Fibroblast of the conjunctiva (primary cell): ENCODE measurements at regions not wholly inside any gene's neighbourhood (a gene's known extent, or its start where the extent isn't known, plus 50 kb on each side); places are given as distances from the start of the nearest gene placed in this dataset.

Experiments
- DNase-seq: peaks from one replicate; pipeline ENCODE4 v3.0.0-alpha.2; 2010; ENCODE audit warnings: low read depth

DNA sequence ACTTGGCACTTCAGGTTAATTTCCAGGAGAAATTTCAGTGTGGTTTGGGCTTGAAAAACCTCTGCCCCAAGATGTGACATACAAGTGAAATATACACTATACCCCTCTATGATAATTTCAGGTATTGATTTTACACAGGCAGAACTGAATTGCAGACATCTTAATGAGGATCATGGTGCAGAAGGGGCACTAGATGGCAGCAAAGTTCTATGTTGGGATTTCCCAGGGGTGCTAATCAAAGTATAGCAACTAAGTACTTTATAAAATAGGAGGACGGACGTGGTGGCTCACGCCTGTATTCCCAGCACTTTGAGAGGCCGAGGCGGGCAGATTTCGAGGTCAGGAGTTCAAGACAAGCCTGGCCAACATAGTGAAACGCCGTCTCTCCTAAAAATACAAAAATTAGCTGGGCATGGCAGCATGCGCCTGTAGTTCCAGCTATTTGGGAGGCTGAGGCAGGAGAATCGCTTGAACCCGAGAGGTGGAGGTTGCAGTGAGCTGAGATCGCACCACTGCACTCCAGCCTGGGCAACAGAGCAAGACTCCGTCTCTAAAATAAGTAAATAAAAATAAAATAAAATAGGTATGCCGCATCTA is 555.7 kb downstream of the ETS1 start:
- DNase-seq, result peak; percentile 64

DNA sequence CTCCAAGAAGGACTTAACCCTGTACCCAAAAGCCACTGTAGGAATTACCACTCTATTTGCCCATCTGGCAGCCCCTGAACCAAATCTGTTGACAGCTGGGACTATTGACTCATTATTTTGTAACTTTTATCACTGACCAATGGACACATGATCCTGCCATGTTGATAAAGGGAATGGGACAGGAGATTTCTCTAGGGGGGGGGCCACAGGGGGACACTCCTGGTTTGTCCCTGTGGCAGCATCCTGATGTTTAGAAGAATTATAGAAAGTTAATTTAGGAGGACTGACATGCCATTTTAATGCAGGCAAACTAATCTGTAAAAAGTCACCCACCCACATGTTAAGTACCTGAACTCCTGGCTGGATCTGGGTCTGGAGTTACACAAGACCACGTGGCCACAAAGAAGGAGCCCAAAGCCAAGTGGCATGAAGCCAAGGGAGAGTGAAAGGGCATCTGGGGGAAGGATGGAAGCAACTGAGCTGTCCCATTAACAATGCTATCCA is 558.1 kb downstream of the ETS1 start:
- no peak for DNase-seq

GRCh38 chr11:128026596-128026995 is 560.8 kb downstream of the ETS1 start:
- peak; percentile 58 for DNase-seq

DNA sequence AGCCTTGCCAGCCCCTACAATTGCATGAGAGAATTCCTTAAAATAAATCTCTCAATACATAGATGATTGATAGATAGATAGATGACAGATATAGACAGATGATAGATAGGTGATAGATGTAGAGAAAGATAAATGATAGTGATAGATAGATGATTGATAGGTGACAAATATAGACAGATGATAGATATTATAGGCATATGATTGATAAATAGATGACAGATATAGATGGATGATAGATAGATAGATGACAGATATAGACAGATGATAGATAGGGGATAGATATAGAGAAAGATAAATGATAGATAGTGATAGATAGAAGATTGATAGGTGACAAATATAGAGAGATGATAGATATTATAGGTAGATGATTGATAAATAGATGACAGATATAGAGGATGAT is 564.6 kb downstream of the ETS1 start:
- DNase-seq, result no peak

GRCh38 chr11:128022007-128022368 is 565.4 kb downstream of the ETS1 start:
- no peak for DNase-seq

- no peak for DNase-seq
Observed at GRCh38 chr11:128021349-128022006, 565.9 kb downstream of the ETS1 start.

- no peak for DNase-seq
Observed at GRCh38 chr11:128018692-128019091, 568.7 kb downstream of the ETS1 start.

- DNase-seq, result no peak
Observed at GRCh38 chr11:128005562-128005961, 581.8 kb downstream of the ETS1 start.

GRCh38 chr11:127998421-127998820 is 588.9 kb downstream of the ETS1 start:
- DNase-seq, result no peak

GRCh38 chr11:127997594-127997993 is 589.8 kb downstream of the ETS1 start:
- DNase-seq, result no peak

GRCh38 chr11:127996825-127997224 is 590.5 kb downstream of the ETS1 start:
- no peak for DNase-seq

GRCh38 chr11:127995921-127996320 is 591.4 kb downstream of the ETS1 start:
- DNase-seq, result no peak

DNA sequence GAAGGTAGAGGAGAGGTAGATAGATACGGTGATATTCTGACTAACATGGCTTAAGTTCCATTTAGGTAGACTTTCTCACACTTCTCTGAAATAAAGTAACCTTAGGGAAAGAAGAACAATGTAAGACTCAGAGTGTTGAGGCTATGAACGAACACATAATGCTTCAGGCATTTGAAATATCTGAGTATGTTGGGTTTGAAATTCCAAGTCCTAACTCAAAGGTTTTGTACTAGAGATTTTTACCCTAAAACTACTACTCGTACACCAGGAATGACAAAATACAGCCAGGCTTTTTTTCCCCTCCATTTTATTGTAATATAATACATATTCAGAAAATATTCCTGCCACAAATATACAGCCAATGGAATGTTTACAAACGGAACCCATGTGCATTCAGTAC is 592.6 kb downstream of the ETS1 start:
- DNase-seq, result no peak

DNA sequence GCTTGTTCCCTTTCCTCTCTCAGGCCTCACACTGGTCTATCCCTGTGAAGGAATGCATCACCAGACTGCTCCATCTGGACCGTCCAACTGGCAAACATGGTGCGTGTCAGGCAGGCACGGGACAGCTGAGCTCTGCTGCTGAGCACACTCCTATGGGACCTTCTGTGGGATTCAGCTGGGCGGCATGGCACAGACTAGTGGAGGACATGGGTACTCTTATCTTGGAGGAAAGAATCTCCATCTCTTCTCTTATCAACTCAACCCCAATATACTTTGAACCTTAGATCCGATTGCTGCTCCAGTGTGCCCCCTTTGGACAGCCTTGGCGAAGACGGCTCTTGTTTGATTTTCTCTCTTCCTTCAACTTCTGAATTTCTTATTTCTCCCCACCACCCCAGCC is 593.6 kb downstream of the ETS1 start:
- no peak for DNase-seq

GRCh38 chr11:127993281-127993680 is 594.1 kb downstream of the ETS1 start:
- DNase-seq, result no peak

GRCh38 chr11:127986073-127986472 is 601.3 kb downstream of the ETS1 start:
- no peak for DNase-seq

- DNase-seq, result no peak
Observed at GRCh38 chr11:127972816-127973215, 614.5 kb downstream of the ETS1 start.

- DNase-seq, result no peak
Observed at GRCh38 chr11:127971448-127971847, 615.9 kb downstream of the ETS1 start.

- no peak for DNase-seq
Observed at GRCh38 chr11:127966821-127967220, 620.5 kb downstream of the ETS1 start.

GRCh38 chr11:127965939-127966668 is 621.3 kb downstream of the ETS1 start:
- no peak for DNase-seq

- no peak for DNase-seq
Observed at GRCh38 chr11:127962416-127962815, 624.9 kb downstream of the ETS1 start.

DNA sequence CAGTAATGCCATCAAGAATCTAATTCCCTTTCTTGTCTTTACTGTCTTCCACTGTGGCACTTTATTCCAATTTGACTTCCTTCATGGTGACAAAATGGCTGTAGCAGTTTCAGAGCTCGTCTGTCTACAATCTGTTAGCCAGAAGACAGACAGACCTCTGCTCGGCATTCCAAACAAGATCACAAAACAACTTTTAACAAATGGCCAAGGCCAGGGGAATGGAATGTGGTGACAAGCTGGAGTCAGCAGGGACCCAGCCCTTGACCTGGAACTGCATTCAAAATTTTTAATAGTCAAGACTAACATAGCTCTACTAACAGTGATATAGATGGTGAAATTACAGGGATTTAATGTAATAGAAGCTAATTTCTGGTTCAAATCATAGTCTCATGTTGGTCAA is 637.2 kb downstream of the ETS1 start:
- no peak for DNase-seq

DNA sequence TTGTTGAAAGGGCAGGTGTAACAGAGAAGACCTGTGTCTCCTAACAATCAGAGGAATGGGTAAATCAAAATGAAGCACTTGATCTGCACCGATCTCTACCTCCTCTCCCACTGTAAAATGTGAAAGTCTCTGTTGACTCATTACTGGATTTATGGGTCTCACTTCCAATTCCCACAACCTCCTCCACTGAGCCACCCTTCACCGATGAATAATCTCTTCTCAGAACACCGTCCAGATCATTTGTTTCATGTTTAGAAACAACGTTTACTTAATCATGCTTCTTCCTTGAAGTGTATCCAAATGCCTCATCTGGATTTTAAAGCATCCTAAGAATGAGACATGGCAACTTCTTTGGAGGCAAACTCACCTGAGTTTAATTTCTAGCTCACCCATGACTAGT is 643.6 kb downstream of the ETS1 start:
- DNase-seq, result no peak
